GM12872 (cell line): ENCODE measurements at regions not wholly inside any gene's neighbourhood (a gene's known extent, or its start where the extent isn't known, plus 50 kb on each side); places are given as distances from the start of the nearest gene placed in this dataset.

Experiments used
- CTCF ChIP-seq: IDR thresholded peaks from 3 replicates; pipeline ENCODE4 v1.5.1; 2011; ENCODE audit warnings: low read depth, mild to moderate bottlenecking, low read length, moderate library complexity; ENCODE audit not compliant: insufficient read depth

DNA sequence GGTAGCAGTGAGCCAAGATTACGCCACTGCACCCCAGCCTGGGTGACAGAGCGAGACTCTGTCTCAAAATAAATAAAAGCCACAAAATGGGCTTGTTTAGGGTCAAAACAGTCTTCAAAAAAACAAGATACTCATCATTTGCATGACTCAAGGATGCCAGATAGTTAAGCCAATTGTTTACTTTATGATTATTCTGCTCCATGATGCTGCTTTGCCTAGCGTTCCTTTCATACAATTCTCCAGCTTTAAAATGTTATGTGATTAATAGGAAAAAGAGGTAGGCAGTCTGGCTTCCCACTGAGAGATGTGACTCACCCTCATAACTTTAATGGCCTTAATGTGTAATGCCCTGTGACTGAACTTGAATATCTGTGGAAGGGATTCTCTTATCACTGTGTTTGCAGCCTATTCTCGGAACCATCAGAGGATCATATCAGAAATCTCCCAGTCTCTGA lies 364.6 kb upstream of the TRPC7 start:
- no peak for TF ChIP-seq CTCF

- TF ChIP-seq CTCF = no peak
These were observed 361.2 kb upstream of the TRPC7 start for GRCh38 chr5:136726506-136726905.

- no peak for TF ChIP-seq CTCF
These were observed 358.8 kb upstream of the TRPC7 start for GRCh38 chr5:136724161-136724560.

DNA sequence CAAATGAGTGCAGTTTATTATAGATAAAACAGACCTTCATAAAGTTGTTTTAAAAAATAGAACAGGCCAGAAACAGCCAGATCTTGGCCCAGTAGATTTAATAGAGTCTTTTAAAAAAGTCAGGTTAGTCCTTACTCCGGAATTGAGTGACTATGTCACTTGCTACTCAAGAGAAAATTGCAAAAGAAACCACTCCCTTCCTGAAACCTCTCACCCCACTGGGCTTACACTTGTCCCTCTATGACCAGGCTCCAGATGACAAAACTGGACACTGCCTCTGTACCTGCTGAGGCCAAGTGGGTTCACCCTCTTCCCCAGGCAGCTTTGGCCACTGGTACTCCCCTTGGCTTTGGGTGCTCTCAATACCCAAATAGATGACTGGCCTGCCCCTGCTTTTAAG lies 357.2 kb upstream of the TRPC7 start:
- TF ChIP-seq CTCF = no peak

DNA sequence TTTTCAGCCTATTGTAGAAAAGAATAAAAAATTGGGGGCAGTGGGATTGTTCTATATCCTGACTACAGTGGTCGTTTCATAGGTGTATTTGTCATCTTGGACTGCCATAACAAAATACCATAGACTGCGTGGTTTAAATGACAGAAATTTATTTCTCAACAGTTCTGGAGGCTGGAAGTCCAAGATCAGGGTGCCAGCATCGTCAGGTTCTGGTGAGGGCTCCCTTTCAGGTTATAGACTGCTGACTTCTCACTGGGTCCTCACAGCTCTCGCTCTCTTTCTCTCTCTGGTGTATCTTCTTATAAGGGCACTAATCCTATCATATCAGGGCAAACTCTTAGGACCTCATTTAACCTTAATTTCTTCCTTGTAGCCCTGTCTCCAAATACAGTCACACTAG lies 356.7 kb upstream of the TRPC7 start:
- no peak for TF ChIP-seq CTCF

DNA sequence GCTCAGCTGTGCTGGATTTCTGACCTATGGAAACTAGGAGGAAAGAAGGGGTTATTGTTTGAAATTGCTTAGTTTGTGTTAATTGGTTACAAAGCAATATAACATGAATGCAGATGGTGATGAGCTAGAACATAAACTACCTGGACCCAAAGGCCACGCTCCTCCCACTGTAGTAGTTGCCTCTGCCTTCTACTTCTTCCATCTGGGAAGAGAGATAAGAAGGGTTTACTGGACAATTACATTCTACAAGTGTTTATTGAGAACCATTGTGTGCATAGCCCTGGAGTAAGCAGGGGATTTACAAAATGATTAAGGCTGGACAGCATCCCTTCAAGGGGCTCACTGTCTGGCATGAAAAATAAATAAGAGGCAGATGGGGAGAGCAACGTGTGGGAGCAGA lies 355.3 kb upstream of the TRPC7 start:
- TF ChIP-seq CTCF = no peak

DNA sequence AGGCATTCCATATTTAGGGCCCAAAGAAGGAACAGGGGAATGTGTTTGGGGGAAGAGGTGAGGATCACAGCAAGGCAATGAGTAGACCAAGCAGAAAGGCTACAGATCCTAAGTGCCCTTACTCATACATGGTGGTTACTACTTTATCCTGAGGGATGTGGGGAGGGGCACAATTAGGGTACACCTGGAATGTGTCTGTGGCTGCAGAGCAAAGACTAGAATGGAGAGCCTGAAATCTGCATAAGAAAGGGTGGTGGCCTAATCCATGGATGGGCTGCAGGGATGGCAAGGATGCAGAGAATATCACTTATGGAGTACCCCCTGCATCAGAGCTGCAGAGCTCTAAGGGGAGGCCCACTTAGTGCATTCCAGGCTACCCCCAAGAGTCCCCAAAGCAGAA lies 352.6 kb upstream of the TRPC7 start:
- TF ChIP-seq CTCF = no peak

GRCh38 chr5:136714286-136714685 lies 348.9 kb upstream of the TRPC7 start:
- TF ChIP-seq CTCF = no peak
